GM18519 (cell line): ENCODE measurements at regions not wholly inside any gene's neighbourhood (a gene's known extent, or its start where the extent isn't known, plus 50 kb on each side); places are given as distances from the start of the nearest gene placed in this dataset.

ENCODE experiments used
- ATAC-seq: cut with Tn5 transposase; IDR thresholded peaks from one replicate; pipeline ENCODE4 v1.9.1; 2021; ENCODE audit warnings: mild to moderate bottlenecking, moderate library complexity; ENCODE audit not compliant: unreplicated experiment, low FRiP score

DNA sequence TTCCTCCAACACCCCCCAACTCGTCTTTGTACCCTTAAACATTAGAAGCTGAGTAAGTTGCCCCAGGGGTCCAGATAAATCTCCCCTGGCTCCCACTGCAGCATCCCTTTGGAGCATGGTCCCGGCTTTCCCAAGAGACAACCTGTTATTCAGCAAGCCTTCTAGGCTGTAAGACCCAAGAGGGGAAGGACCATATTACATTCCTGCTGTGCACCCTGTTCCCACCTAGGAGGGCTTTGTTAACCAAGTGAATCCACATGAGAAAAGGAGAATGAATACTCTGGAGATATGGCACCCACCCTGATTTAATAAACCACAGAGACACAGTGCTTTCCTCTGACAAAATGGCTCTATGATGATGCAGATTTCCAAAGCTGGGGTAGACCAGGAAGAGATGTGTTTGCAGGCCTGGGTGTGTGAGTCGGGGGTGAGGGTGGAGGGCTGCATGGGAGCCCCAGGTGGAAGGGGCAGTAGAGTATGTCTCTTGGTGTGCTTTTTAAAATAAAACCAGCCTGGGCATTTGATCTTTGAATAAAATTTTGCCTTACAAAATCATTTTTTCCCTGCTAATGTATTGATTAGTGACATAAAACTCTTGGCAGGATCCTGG is 325.2 kb downstream of the DRD1 start:
- no peak for ATAC-seq

DNA sequence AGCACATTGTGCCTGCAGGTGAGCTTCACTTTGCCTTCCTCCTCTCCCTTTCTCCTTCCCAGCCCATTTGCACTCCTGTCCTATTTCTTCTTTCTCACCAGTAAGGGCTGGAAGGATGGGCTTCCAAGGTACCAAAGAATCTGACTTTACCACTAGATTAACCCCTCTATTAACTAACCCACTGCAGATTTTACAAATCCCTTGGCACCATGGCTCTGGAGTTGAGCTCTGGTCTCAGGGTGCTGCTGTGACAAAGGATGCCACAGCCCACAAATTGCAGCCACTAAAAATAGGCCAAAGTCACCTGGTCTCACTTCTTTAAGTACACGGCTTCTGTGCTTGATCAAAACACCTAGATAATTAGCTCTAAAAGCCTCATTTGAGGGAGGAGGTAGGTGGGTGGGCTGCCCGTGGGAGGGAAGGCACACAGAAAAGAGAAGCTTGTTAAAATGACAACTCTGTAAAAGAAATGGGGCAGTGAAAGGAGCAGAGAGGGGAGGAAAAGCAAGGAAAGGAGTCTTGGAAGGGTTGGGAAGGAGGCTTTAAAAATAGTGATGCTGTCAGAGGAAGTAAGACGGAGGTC is 327.4 kb downstream of the DRD1 start:
- ATAC-seq, result no peak

DNA sequence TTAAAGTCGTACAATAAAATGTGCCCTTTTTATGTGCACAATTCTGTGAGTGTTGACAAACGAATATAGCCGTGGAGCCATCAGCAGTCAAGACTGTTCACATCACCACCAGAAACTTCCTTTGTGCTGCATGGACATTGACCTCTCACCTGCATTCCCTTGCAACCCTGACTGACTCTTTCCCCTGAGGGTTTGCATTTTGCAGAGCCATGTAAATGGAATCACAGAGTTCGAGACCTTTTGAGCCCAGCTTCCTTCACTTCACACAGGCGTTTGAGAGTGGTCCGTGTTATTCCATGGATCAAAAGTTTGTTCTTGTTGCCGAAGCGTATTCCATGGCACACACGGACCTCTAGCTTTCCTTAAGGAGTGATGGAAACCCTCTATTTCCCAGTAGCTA is 328.2 kb downstream of the DRD1 start:
- no peak for ATAC-seq

DNA sequence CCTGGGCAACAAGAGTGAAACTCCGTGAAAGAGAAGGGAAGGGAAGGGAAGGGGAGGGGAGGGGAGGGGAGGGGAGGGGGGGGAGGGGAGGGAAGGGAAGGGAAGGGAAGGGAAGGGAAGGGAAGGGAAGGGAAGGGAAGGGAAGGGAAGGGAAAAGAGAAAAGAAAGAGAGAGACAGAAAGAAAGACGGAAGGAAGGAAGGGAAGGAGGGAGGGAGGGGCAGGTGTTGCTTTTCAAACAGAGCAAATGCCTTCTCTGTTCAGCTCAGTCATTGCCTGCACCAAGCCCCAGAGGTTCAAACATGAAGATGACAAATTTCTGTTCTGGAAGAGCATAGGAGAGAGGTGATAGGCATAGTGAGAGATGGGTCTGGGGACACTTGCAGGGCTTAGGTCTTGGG is 330.0 kb downstream of the DRD1 start:
- no peak for ATAC-seq

DNA sequence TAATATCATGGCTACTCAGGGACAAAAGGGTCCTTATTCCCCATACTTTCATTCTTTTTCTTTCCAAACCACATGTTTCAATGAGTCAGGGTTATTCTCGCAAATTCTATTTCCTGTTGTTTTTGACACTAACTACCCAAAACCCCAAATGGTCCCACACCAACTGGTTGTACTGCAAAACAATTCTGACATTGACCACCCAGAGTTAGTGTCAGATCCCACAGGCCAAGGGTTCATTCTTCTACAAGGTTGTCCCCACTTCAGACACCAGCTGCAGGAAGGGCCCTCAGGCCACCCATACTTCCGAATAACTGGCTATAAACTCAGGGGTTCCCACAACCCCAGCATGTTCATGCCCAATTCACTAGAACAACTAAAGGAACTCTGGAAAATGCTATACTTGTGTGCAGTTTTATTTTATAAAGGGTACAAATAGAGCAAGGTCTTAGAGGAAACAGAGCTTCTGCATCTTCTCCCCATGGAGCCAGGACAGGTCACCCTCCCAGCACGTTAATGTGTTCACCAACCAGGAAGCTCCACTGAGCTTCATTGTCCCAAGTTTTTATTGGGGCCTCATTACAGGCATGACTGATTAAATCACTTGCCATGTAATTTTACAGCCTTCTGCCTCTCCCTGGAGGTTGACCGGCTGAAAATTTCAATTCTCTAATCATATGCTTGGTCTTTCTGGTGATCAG is 334.8 kb downstream of the DRD1 start:
- ATAC-seq, result no peak

DNA sequence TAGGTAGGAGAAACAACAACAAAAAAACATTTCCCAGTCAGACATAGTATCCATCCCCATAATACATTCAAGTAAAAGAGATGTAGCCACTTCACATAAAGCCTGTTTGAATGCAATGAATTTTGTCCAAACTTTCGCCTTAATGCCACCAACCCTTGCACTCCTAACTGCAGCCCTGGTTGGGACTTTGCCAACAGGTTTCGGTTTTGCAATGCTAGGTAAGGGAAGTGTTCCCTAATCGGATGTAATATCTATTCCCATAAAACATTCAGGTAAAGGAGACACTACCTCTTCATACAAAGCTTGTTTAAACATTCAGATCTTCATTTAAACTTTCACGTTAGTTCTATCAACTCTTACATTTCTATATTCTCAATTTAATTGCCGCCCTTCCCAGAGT is 336.1 kb downstream of the DRD1 start:
- ATAC-seq, result no peak

DNA sequence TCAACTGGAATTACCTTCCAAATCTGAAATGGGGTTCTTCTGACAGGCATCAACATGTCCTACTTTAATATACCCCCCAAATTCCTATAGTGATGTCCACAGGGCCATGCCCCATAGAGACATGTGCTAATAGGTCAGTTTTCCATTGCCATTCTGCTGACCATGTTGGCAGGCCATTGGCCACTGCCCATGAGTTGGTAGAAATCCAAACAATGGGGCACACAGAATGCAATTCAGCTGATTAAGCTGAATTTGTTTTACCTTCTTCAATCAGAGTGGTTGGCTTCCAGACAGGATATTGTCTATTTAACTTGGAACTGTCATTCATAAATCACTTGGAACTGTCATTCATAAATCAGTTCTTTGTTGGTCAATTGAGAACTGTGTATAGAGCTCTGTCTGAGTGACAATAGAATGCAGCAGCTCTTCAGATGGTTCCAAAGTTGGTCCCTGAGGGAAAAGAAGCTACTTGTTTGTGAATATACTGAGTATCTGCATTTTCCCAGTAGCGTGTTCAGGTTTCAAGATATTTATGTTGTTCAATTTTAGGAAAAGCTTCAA is 336.9 kb downstream of the DRD1 start:
- ATAC-seq, result no peak

DNA sequence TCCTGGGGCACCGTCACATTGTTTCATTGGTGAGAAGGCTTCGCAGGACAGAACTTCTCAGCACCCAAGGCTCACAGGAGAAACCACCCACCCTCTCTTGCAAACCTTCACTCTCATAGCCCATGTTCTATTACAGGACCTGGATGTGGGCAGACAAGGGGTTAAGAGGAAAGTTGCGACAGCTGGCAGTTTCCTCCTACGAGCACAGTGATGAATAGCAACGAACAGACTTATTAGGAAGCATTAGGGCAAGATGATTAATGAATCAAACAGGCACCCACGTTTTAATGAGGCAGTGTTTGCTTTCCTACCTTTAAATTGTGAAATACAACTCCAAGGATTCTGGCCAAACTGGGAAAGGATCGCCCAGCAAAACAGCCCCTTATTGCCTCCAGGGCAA is 339.3 kb downstream of the DRD1 start:
- no peak for ATAC-seq

DNA sequence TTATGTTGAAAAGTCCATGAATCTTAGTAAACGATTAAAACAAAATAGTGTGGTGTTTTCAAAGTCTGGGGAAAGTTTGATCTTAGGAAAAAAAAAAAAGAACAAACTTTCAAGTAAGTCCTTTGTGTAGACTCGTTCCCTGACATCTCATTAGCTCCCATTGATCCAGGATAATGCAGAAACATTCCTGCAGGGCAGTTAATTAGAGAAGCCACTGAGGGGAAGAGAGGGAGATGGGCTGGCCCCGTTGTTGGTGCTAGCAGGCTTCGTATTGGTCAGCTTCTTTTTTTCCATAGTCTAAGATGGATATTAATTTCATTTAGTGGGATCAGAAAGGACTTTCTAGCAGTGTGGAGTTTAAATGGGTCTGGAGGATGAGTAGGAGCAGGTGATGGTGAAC is 340.2 kb downstream of the DRD1 start:
- no peak for ATAC-seq

DNA sequence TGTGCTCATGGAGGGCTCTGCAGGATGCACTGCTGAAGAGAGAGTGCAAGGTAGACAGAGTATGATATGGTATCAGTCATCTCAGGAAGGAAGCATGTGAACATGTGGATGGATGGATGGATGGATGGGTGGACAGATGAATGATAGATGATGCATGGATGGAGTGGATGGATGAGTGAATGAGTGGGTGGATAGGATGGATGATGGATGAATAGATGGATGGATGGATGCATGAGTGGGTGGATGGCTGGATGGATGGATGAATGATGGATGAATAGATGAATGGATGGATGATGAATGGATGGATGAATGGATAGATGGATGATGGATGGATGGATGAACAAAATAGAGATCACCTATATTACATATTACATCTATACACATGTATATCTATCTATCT is 341.3 kb downstream of the DRD1 start:
- ATAC-seq, result no peak

DNA sequence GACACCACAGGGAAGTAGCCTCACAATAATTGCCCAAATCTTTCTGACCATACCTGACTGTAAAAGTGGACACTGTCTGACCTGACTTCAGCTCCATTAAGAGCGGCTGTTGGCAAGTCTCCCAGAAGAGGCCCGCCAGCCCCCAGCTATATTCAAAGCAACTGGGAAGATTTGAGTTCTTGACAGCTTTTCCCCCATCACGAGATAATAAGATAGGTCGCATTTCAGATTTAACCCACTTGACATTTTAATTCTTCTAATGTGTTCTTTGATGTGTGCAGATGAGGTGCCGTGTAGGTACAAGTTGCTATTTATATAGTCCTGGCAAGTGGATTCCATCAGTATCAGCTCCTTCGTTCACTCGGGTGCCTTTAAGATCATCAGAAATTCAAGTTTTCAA is 345.7 kb downstream of the DRD1 start:
- ATAC-seq, result no peak

DNA sequence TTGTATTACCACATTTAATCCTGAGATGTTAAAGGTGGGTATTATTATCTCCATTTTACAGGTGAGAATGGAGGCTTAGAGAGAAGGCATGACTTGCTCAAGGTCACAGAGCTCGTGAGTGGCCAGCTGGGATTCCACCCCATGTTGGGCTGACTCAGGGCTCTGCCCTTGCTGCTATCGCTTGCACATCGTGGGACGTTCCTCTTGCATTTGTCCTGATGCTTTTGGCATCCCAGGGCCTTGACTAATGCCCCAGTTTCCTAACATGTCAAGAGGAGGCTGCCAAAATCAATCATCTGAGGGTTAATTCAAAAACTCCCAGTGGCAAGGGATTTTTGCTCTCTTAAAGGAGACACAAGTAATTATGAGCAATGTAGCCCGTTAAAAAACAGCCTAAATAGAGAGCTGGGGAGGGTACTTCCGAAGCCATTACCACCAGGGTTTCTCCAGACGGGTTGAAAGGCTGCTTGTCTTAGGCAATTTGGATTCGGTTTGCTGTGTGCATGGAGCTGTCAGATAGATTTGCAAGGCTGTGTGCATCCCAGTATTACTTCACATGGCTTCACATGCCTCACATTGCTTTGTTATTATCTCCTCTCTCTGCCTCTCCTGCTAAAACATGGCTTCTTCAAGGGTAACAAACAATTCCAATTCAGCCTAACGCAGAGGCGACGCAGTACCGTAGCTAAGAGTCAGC is 347.4 kb downstream of the DRD1 start:
- ATAC-seq, result no peak

DNA sequence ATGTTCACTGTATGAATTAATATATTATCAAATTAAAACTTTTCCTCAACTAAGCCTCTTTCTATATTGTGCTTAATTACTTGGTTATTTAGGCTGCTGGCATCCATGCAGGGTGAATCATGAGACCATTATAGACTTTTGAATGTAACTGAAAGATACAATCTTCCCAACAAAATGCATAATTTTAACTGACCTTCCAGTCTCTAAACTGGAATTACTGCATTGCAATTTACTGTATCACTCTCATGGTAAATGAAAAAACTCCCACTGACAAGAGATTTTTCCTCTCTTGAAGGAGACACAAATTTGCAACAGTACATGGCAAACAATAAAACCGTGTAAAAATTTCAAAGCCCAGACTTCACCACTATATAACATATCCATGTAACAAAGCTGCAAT is 349.5 kb downstream of the DRD1 start:
- ATAC-seq, result no peak

DNA sequence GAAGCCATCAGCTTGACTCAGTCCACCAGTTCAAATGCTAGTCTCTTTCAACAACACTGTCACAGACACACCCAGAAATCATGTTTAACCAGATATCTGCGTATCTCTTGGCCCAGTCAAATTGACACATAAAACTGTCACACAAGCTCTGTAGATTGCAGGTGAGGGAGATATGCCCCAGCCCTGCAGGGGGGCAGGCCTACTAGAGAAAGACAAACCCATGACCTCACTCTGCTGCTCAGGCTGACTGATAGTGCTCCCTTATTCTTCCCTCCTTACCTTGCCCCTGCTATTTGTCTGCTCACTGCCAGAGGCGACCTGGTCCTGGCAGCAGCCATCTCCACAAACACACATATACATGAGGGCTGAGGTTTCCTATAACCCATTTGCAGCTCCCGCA is 351.3 kb downstream of the DRD1 start:
- no peak for ATAC-seq

DNA sequence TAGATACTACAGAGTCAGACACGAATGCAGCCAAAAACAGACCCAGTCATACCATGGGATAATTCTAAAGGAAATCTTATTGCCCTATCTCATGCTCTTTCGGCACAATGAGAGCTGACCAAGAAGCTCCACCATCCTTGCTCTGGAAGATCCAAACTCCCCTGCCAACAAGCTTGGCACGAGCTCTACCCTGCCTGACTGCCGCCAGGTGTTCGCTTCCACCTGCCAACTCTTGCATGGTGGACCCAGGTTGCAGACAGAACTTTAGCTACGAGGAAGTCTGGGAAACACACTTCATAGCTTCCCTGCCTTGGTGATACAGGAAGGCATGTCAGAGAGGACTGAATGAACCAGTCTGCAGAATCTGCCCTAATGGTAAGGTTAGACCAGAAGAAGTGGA is 355.0 kb downstream of the DRD1 start:
- ATAC-seq, result no peak

DNA sequence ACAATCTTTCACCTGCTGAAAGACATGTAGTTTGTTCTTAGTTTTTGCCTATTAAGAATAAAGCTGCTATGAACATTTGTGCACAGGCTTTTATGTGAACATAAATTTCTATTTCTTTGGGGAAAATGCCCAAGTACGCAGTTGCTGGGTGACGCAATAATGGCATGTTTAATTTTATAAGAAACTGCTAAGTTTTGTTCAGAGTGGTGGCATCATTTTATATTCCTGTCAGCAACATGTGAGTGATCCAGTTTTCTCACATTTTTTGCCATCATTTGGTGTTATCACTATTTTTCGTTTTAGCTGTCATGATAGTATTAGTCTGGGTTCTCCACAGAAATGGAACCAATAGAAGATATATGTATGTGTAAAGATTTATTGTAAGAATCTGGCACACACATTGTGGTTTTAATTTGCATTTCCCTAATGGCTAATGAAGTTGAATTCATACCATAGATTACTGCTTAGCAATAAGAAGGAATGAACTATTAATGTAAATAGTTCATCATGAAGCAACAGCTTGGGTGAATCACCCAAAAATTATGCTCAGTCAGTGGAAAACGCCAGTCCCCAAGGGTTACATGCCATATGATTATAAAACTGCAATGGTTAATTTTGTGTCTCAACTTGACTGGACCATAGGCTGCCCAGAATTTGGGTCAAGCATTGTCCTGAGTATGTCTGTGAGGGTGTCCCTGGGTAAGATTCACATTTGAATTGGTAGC is 358.6 kb downstream of the MSX2 start:
- no peak for ATAC-seq

DNA sequence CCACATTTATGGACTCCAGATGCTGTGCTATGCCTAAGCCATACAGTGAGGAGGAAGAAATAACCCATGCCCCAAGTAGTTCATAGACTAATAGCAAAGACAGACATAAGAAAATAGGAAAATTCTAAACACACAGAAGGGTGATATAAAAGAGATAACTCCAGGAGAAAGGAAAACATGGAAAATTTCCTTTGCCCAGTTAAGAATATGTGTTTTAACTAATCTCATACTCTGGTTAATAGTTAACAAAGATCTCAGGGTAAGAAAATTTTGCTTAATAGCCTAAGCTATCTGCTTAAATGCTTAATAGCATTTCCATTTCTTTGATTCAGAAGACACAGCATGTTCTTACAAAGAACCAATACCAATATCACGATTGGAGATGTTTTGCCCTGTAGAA is 358.0 kb downstream of the MSX2 start:
- no peak for ATAC-seq

DNA sequence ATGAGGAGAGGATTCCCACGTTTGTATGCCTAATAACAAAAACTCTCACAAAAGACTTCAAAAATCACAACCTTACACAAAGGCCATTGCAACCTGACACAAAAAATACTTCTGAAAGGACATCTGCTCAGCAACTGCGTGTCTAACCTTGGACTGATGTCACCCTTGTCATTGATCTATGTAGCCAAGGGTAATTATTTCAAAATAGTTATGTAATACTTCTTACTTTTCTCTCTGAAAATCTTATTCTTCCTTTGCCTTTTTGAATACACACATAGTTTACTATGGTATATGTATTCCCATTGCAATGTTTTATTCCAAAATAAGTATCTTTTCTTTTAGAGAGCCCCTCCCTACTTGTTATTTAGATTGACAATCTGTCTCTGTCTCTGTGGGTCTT is 355.3 kb downstream of the MSX2 start:
- no peak for ATAC-seq

DNA sequence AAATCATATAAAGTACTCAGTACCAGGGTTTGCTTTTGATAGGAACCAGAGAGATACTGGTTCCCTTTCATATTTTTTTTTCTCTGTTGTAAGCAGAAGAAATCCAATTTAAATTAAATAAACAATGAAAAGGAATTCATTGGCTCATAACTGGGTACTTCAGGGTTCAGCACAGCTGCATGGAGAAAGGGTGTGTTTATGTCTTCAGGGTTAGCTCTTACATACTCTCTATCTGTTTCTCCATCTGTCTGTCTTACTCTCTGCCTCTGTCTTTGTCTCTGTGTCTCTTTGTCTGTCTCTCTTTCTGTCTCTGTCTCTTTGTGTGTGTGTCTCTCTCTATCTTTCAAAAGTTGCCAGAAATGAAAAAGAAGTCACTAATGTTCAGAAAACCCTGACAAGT is 345.9 kb downstream of the MSX2 start:
- ATAC-seq, result no peak

DNA sequence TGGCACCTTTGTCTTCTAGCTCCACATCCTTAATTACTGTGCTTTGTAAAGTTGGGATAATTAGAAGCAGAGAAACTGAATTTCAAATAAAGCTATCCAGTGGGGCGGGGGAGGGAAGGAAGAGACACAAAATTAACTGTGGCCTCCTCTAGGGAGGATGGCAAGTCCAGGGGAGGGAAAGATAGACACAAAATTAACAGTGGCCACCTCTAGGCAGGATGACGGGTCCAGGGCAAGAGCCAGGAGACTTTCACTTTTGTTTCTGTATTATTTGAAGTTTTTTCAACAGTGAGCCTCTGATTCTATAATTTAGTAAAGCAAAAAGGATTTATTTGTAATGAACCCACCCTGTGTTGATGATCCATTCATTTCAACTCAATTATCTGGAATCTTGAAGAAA is 335.9 kb downstream of the MSX2 start:
- no peak for ATAC-seq

DNA sequence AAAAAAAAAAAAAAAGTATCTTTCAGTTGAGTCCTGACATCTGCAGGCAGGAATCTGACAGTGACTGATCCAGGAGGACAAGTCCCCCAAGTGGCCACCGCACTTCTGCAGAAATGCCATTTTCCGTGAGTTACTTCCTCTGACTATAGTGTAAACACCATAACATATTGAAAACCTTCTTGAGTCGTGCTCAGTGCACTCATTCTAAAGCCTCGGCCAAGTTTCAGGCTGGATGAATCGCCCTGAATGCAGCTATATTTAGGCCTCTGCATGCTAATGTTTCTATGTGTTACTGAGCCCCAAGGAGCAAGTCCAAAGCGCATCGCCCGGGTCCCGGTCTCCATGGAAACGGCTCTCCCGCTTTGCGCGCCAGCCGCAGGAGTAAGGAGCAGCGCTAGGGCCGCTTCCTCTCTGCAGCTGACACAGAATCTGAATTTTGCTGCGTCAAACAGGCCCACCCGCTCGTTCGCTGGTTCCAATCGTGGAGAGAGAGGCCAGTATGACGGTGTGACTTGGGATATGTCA is 335.4 kb downstream of the MSX2 start:
- ATAC-seq, result no peak
